Suprapubic skin (tissue), 4 donors: ENCODE measurements at regions not wholly inside any gene's neighbourhood (a gene's known extent, or its start where the extent isn't known, plus 50 kb on each side); places are given as distances from the start of the nearest gene placed in this dataset.

ENCODE experiments used
- DNase-seq, 2 donors: peaks; one replicate each; pipeline ENCODE4 v3.0.0-alpha.2; 2019; ENCODE audit warnings: low spot score in 2 of 2
- H3K27ac ChIP-seq: fragments of 200-600 bp; sonication (generic); one replicate; pipeline ENCODE4 v1.5.1; 2019
- H3K27me3 ChIP-seq: fragments of 200-600 bp; sonication (generic); one replicate; pipeline ENCODE4 v1.5.1; 2019
- H3K36me3 ChIP-seq: fragments of 200-600 bp; sonication (generic); one replicate; pipeline ENCODE4 v1.5.1; 2019
- H3K4me1 ChIP-seq: fragments of 200-600 bp; sonication (generic); one replicate; pipeline ENCODE4 v1.5.1; 2019
- H3K4me3 ChIP-seq: fragments of 200-600 bp; sonication (generic); one replicate; pipeline ENCODE4 v1.5.1; 2019; ENCODE audit warnings: mild to moderate bottlenecking
- H3K9me3 ChIP-seq: fragments of 200-600 bp; sonication (generic); one replicate; pipeline ENCODE4 v1.5.1; 2019
- EP300 ChIP-seq: sonication (generic); formaldehyde crosslinking; IDR thresholded peaks from one replicate; pipeline ENCODE4 v1.6.1; 2017; ENCODE audit warnings: antibody characterized with exemption
- POLR2A ChIP-seq, 2 donors: fragments of 450-650 bp; IDR thresholded peaks; one replicate each; pipeline ENCODE4 v1.6.1; 2017; ENCODE audit warnings: antibody characterized with exemption in 2 of 2, mild to moderate bottlenecking in 2 of 2, moderate library complexity in 2 of 2
- POLR2AphosphoS5 ChIP-seq, 3 donors: sonication (generic); formaldehyde crosslinking; IDR thresholded peaks; one replicate each; pipeline ENCODE4 v1.6.1; 2017; ENCODE audit warnings: antibody characterized with exemption in 3 of 3
- WGBS: methylation state at CpG from one replicate; pipeline ENCODE4 v1.1.5; 2018; 5-methylcytosine and 5-hydroxymethylcytosine counted together
- TF ChIP-seq, protein P1 (sequence below), 2 donors: fragments of 200-600 bp in 1 of 2; fragments of 450-650 bp in 1 of 2; sonication (generic) in 1 of 2; IDR thresholded peaks; one replicate each; pipeline ENCODE4 v1.5.1; 2016 to 2019; ENCODE audit warnings: antibody characterized with exemption in 2 of 2, mild to moderate bottlenecking in 1 of 2, moderate library complexity in 1 of 2

DNA sequence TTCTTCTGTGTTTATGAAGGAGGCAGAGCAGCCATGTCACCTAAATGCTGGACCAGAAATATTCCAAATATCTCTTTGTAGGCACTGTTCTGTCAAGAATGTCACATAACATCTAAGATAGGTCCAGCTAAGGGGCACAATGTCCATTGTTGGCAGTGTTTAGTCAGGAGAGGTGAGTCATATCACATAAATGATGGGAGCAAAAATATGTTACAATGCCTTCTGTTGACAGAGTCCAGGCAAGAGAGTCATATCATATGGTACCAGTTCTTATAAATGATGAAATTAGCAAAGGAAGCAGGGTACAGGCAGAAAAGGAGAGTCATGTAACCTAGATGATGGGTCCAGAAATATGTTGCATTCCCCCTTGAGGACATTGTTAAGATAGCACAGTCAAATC, 904.4 kb upstream of the AMELY start:
- H3K27ac ChIP-seq: no peak overlapping the region
- no peak overlapping the region for H3K4me3 ChIP-seq
- DNase-seq: no peak
- no peak for TF ChIP-seq POLR2A (IDR thresholded peaks at IDR 0.05)
- no peak for TF ChIP-seq EP300
- TF ChIP-seq POLR2AphosphoS5 (IDR thresholded peaks at IDR 0.05): no peak
- TF ChIP-seq, protein P1, sequence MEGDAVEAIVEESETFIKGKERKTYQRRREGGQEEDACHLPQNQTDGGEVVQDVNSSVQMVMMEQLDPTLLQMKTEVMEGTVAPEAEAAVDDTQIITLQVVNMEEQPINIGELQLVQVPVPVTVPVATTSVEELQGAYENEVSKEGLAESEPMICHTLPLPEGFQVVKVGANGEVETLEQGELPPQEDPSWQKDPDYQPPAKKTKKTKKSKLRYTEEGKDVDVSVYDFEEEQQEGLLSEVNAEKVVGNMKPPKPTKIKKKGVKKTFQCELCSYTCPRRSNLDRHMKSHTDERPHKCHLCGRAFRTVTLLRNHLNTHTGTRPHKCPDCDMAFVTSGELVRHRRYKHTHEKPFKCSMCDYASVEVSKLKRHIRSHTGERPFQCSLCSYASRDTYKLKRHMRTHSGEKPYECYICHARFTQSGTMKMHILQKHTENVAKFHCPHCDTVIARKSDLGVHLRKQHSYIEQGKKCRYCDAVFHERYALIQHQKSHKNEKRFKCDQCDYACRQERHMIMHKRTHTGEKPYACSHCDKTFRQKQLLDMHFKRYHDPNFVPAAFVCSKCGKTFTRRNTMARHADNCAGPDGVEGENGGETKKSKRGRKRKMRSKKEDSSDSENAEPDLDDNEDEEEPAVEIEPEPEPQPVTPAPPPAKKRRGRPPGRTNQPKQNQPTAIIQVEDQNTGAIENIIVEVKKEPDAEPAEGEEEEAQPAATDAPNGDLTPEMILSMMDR (IDR thresholded peaks at IDR 0.05): no peak
- no peaks in the 10 kb centered on the region for H3K27me3 ChIP-seq
- no peaks in the 10 kb centered on the region for H3K9me3 ChIP-seq
- H3K36me3 ChIP-seq: no peaks in the 10 kb centered on the region
- no peaks in the 10 kb centered on the region for H3K4me1 ChIP-seq

DNA sequence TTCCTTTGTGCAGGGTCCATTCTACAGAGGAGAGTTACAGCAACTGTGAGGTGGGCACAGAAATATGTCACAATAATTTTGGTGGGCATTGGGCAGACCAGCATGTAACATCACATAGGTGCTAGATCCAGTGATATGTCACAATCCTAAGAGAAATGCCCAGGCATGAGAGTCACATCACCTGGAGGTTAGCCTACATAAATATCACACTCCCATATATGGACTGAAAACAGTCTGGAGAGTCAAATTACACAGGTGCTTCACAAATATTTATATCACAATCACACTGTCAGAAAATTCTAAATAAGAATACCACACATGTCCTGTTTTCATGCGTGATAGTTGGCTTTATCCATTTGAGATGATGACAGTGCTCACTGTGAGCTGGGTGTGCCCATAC, 903.7 kb upstream of the AMELY start:
- DNase-seq: no peak
- WGBS: no CpG with 5 or more reads among the region's 1 CpG
- Histone ChIP-seq H3K9me3 (no peaks in the 10 kb centered on the region), H3K36me3 (no peaks in the 10 kb centered on the region), H3K4me1 (no peaks in the 10 kb centered on the region), H3K27ac (no peak overlapping the region), H3K4me3 (no peak overlapping the region), H3K27me3 (no peaks in the 10 kb centered on the region)
- TF ChIP-seq EP300: no peak
- TF ChIP-seq, protein P1 (IDR thresholded peaks at IDR 0.05): no peak

DNA sequence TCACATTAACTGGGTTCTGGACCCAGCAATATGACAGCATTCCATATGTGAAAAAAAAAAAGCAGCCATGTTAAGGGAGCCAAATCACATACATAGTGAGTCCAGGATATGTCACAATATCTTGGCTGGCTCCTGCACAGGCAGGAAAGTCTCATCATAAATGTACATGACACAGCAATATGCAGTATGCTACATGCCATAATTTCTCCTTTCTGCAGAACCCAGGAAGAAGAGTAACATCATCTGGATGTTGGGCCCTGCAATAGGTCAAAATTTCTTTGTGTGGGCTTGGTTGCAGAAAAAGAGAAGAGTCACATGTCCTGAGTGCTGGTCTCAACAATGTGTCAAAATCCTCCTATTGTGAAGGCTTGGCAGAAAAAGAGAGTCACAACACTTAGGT, 902.8 kb upstream of the AMELY start:
- no peaks in the 10 kb centered on the region for H3K4me1 ChIP-seq
- no peaks in the 10 kb centered on the region for H3K27me3 ChIP-seq
- H3K36me3 ChIP-seq: no peaks in the 10 kb centered on the region
- TF ChIP-seq, protein P1 (IDR thresholded peaks at IDR 0.05): no peak
- TF ChIP-seq EP300 (no peak), POLR2A (IDR thresholded peaks at IDR 0.05) (no peak), POLR2AphosphoS5 (IDR thresholded peaks at IDR 0.05) (no peak)
- no peaks in the 10 kb centered on the region for H3K9me3 ChIP-seq
- DNase-seq: no peak
- no peak overlapping the region for H3K4me3 ChIP-seq
- no peak overlapping the region for H3K27ac ChIP-seq

DNA sequence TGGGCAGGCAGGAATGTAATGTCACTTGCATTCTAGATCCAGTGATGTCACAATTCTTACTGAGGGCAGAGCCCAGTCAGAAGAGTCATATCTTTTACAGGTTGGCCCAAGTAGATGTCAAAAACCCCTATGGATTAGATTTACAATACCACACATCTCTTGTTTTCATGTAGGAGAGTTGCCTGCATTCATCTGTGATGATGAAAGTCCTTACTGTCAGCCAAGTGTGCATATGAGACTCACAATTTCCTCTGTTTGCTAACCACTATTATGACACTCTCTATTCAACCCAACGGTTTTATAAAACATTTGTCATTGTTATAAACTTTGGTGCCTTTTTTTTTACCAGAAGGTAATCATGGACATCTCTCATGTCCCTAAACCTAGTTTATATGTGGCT, 898.8 kb upstream of the AMELY start:
- no peak for DNase-seq

DNA sequence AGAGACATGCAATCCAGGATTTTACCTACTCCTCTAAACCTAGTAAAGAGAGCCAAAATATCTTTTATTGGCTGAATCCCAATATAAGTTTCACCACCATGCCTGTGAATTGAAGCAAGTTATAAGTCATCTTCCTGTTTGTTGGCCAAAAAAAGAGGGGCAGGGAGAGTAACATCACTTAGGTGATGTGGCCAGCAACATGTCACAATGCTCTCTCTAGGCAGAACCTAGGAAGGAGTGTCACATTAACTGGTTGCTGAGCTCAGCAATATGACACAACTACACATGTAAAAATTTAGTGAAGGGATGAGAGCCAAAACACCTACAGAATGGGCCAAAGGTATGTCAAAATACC, 895.9 kb upstream of the AMELY start:
- DNase-seq: no peak
- no peak for TF ChIP-seq POLR2A (IDR thresholded peaks at IDR 0.05)
- TF ChIP-seq, protein P1 (IDR thresholded peaks at IDR 0.05): no peak
- TF ChIP-seq POLR2AphosphoS5 (IDR thresholded peaks at IDR 0.05): no peak
- TF ChIP-seq EP300: no peak
- H3K27me3 ChIP-seq: no peaks in the 10 kb centered on the region

More for the DNA sequence above, 898.8 kb upstream of the AMELY start:
- Histone ChIP-seq H3K9me3 (no peaks in the 10 kb centered on the region), H3K36me3 (no peaks in the 10 kb centered on the region), H3K4me3 (no peak overlapping the region), H3K4me1 (no peaks in the 10 kb centered on the region), H3K27me3 (no peaks in the 10 kb centered on the region), H3K27ac (no peak overlapping the region)
- no CpG with 5 or more reads among the region's 1 CpG for WGBS
- no peak for TF ChIP-seq POLR2A (IDR thresholded peaks at IDR 0.05)
- TF ChIP-seq, protein P1 (IDR thresholded peaks at IDR 0.05): no peak
- TF ChIP-seq EP300: no peak
- TF ChIP-seq POLR2AphosphoS5 (IDR thresholded peaks at IDR 0.05): no peak

More for the DNA sequence above, 895.9 kb upstream of the AMELY start:
- H3K4me3 ChIP-seq: no peak overlapping the region
- no peak overlapping the region for H3K27ac ChIP-seq
- H3K9me3 ChIP-seq: no peaks in the 10 kb centered on the region
- H3K4me1 ChIP-seq: no peaks in the 10 kb centered on the region
- no peaks in the 10 kb centered on the region for H3K36me3 ChIP-seq
